GM12874 (cell line): ENCODE measurements at regions not wholly inside any gene's neighbourhood (a gene's known extent, or its start where the extent isn't known, plus 50 kb on each side); places are given as distances from the start of the nearest gene placed in this dataset.

Experiments used
- TF ChIP-seq, protein P1 (sequence below): IDR thresholded peaks from 2 replicates; pipeline ENCODE4 v1.5.1; 2011; ENCODE audit warnings: low read depth, mild to moderate bottlenecking, control low read depth, low read length, moderate library complexity; ENCODE audit not compliant: insufficient read depth

DNA sequence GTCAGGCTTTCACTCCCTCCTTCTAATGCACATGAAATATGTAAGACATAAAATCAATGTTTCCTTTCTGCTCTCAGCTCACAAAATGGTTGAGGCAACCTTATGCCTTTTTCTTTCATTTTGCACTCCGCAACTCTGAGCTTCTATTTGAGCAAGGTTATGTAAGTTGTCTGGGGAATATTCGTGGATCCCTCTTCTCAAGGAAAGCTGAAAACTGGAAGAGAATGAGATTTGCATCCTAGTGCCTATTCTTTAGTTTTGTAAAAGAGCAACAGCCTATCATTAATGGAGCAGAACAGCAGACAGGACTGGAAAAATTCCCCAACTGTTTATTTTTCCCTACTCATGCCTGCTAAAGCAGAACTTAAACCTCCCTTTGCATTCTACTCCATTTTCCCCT lies 141.7 kb downstream of the FAM76B start:
- TF ChIP-seq, protein P1, sequence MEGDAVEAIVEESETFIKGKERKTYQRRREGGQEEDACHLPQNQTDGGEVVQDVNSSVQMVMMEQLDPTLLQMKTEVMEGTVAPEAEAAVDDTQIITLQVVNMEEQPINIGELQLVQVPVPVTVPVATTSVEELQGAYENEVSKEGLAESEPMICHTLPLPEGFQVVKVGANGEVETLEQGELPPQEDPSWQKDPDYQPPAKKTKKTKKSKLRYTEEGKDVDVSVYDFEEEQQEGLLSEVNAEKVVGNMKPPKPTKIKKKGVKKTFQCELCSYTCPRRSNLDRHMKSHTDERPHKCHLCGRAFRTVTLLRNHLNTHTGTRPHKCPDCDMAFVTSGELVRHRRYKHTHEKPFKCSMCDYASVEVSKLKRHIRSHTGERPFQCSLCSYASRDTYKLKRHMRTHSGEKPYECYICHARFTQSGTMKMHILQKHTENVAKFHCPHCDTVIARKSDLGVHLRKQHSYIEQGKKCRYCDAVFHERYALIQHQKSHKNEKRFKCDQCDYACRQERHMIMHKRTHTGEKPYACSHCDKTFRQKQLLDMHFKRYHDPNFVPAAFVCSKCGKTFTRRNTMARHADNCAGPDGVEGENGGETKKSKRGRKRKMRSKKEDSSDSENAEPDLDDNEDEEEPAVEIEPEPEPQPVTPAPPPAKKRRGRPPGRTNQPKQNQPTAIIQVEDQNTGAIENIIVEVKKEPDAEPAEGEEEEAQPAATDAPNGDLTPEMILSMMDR, result no peak

DNA sequence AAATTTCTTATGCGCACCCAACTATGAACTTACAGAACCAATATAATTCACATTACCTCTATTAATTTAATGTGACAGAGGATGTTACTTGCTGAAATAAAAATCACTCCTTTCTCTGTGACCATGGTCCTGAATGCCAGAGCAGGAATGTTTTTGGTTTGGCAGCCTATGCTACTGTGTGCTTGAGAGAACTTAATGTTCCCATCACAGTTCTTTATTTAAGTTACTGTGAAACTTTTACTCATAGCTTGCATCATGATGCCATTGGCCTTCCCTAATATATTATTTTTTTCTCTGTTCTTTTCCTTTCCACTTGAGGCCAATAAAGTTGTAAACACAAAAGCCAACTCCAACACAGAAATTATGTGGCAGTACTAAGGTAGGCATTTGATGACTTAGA lies 142.2 kb downstream of the FAM76B start:
- TF ChIP-seq, protein P1, result no peak

DNA sequence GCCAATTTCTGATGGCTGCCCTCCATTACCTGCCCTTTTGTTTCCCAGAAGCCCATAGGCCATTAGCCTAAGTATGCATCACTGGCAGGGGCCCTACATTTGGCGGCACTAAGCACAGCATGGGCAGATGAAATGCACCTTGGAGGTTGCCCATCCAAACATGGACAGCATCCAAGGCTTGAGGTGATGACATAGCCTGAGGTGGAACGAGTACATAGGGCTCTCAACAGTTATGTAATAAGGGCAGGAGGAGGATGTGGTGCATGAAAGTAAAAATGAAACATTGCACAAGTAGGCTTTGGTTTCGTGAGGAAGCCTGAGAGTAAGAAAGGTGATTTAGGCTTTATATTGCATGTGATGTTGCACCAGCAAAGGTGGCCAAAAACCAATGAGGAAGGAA lies 148.1 kb downstream of the FAM76B start:
- TF ChIP-seq, protein P1, result no peak

DNA sequence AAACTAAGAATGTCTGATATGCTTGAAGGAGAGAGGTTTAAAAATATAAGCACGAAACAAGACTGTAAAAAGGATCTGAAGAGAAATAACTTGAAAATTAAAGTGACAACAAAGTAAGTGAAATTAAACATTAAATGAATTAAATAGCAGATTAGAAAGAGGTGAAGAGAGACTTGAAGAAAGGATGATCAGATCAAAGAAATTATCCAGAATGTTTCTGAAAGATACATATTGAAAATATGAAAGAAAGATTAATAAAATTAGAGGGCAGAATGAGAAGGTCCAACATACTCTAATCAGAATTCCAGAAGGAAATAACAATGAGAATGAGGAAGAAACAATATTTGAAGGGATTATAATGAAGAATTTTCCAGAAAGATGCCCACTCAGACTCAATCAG lies 151.1 kb downstream of the FAM76B start:
- TF ChIP-seq, protein P1, result no peak

DNA sequence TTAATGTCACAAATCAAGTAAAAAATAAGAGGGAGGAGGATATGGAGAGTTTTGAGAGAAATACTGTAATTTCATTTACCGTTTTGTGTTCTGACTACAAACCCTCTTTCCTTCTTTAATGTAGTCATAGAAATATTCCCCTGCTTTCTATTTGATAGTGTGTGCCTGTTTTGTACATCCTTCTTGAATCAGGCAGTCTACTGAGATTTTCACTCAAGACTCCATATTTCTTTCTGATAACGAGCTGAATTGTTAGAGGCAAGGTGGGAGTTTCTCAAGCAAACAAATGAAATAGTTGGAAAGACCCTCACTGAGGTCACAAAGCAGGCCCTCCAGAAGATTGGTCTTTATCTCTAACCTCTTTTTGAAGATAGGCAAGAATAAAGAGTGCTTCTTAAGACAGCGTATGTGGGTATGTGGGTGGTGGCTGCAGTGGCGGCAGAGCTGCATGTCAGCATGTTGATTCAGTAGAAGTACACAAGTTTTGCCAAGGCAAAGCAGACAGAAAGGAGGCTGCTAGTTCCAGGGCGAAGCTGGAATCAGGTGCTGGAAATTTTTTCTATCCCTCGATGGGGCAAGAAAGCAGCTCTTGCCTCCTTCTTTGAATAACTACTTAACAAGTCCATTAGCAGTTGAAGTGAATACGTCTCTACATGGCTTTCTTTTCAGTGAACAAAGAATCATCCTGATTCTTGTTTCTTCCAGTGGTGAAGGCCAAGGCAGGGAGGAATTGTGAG lies 164.2 kb downstream of the FAM76B start:
- TF ChIP-seq, protein P1, result no peak

DNA sequence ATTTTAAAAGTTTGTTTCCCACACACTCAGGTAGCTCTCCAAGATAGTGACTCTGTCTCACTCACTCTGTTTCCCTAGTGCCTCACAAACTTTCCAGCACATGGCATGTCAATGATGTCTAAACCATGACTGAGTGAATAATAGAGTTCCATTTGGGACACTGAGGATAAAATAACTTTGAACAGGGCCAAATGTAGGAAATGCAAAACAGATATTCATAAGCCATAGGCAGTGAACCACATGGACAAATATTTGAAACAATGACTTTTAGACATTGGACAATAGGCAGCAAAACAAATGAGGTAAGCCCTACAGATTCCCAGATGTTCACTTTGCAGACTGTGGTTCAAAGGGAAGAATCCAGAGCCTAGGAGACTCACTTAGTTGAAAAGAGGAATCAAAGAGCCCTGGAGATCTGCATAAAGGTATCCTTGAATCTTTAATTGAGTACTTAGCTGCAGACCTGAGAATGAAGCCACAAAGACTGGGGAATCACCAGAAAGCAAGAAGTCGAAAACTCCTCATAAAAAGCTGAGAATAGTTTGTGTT lies 173.3 kb downstream of the FAM76B start:
- TF ChIP-seq, protein P1, result no peak

DNA sequence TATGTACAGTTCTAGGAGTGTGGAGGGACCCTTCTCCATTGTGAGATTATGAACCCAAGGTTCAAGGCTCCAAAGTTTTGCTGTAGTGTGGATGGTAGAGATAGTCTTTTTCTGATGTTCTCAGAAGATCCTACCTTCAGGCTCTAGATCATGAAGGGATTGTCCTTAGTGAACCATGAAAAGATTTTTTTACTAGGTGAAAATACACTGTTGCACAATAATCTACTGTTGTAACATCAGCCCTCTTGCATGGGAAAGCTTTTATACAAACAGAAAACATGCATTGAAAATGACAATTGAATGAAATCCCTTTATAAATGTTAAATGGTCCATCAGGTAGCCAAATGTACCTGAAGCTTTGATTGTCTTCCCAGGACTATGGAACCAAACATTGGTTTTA lies 177.8 kb downstream of the FAM76B start:
- TF ChIP-seq, protein P1, result no peak
